Tibial nerve (tissue), 3 donors: ENCODE measurements at regions not wholly inside any gene's neighbourhood (a gene's known extent, or its start where the extent isn't known, plus 50 kb on each side); places are given as distances from the start of the nearest gene placed in this dataset.

Source experiments
- CTCF ChIP-seq, 5 experiments: fragments of 200-600 bp in 3 of 5; fragments of 450-650 bp in 2 of 5; sonication (generic) in 3 of 5; IDR thresholded peaks; one replicate each; pipeline ENCODE4 v1.5.1; 2016 to 2019; ENCODE audit warnings: antibody characterized with exemption in 5 of 5, mild to moderate bottlenecking in 3 of 5, moderate library complexity in 2 of 5
- POLR2A ChIP-seq, 2 donors: fragments of 450-650 bp; IDR thresholded peaks; one replicate each; pipeline ENCODE4 v1.6.1; 2017; ENCODE audit warnings: antibody characterized with exemption in 2 of 2, mild to moderate bottlenecking in 2 of 2, moderate library complexity in 2 of 2

GRCh38 chr2:83462881-83463280 lies 996.2 kb downstream of the SUCLG1 start:
- no peak for TF ChIP-seq CTCF (IDR thresholded peaks at IDR 0.05)
- no peak for TF ChIP-seq POLR2A (IDR thresholded peaks at IDR 0.05)
